ENCODE measurements at regions not wholly inside any gene's neighbourhood (a gene's known extent, or its start where the extent isn't known, plus 50 kb on each side); places are given as distances from the start of the nearest gene placed in this dataset.

GRCh38 chr18:60053747-60054304 is 154.0 kb downstream of the PMAIP1 start:
- Histone ChIP-seq H4K20me1 (ENCODE audit: insufficient read depth, poor library complexity, severe bottlenecking) (no peaks in the 10 kb centered on the region), H3K27ac (peak overlapping the region; percentile 18), H3K4me3 (no peak overlapping the region), H3K4me2 (no peak overlapping the region), H3K27me3 (no peaks in the 10 kb centered on the region), H3K9me2 (replicated peaks; ENCODE audit: insufficient read depth) (no peaks in the 10 kb centered on the region), H3K36me3 (replicated peaks; ENCODE audit: insufficient read depth, low read depth) (no peaks in the 10 kb centered on the region), H2AFZ (no peak overlapping the region), H3K4me1 (ENCODE audit: insufficient read depth) (no peaks in the 10 kb centered on the region), H3K9me3 (ENCODE audit: low read depth) (no peaks in the 10 kb centered on the region), H3K79me2 (no peaks in the 10 kb centered on the region)
- TF ChIP-seq EZH2 (IDR thresholded peaks at IDR 0.05; ENCODE audit: borderline replicate concordance) (no peak), EZH2phosphoT487 (IDR thresholded peaks at IDR 0.05; ENCODE audit: low read depth, severe bottlenecking, unreplicated experiment) (no peak), CTCF (IDR thresholded peaks at IDR 0.05; ENCODE audit: poor library complexity) (no peak)
- WGBS (ENCODE audit: low lambda C conversion rate, missing lambda C conversion rate), result 40% methylated on average over 8 of the region's 8 CpGs
- DNase-seq (ENCODE audit: low spot score), result peak; percentile 88

DNA sequence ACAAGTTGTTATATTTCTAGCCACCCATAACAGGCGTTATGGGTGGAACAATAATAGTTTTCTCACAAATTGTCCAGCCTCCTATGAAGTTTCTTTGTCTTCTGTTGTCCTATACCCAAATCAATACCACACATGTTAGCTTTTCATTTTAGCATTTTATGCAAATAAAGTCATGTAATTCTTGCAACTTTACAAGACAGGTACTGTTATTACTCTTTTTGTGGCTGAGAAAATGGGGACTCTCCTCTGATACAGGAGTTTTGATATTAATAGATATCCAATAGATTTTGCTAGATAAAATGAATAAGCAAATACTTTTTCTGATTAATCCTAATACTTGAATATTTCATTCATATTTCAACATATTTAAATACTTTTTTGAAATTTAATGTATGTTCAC is 151.0 kb downstream of the PMAIP1 start:
- H3K9me2 ChIP-seq (replicated peaks; ENCODE audit: insufficient read depth), result peaks cover 4% of the 10 kb centered on the region
- no peak overlapping the region for H3K4me2 ChIP-seq
- H3K27ac ChIP-seq, result no peak overlapping the region
- H3K4me1 ChIP-seq (ENCODE audit: insufficient read depth), result no peaks in the 10 kb centered on the region
- no peaks in the 10 kb centered on the region for H3K79me2 ChIP-seq
- DNase-seq (ENCODE audit: low spot score), result no peak
- no peaks in the 10 kb centered on the region for H3K36me3 ChIP-seq (replicated peaks; ENCODE audit: insufficient read depth, low read depth)
- no peak overlapping the region for H3K4me3 ChIP-seq
- no peaks in the 10 kb centered on the region for H3K27me3 ChIP-seq
- TF ChIP-seq CTCF (IDR thresholded peaks at IDR 0.05; ENCODE audit: poor library complexity), result no peak
- no peak for TF ChIP-seq EZH2 (IDR thresholded peaks at IDR 0.05; ENCODE audit: borderline replicate concordance)
- no peak for TF ChIP-seq EZH2phosphoT487 (IDR thresholded peaks at IDR 0.05; ENCODE audit: low read depth, severe bottlenecking, unreplicated experiment)
- whole genome bisulfite sequencing (ENCODE audit: low lambda C conversion rate, missing lambda C conversion rate), result 79% methylated on average over 1 of the region's 1 CpG
- H3K9me3 ChIP-seq (ENCODE audit: low read depth), result no peaks in the 10 kb centered on the region
- H4K20me1 ChIP-seq (ENCODE audit: insufficient read depth, poor library complexity, severe bottlenecking), result no peaks in the 10 kb centered on the region
- H2AFZ ChIP-seq, result no peak overlapping the region

DNA sequence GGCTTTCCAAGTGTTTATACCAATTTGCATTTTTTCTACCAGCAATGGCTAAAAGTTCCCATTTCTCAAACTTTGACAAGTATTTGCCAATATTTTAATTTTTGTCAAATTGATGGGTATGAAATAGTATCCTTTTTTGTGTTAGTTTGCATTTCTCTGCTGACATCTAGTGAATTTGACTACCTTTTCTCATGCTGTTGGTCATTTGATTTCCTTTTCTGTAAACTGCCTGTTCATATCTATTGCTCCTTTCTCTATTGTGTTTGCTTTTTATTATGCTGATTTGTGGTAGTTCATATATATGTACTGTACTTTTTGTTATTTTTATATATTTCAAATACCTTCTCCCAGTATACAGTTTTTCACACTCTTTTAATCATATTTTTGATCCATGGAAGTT is 149.4 kb downstream of the PMAIP1 start:
- no peaks in the 10 kb centered on the region for H4K20me1 ChIP-seq (ENCODE audit: insufficient read depth, poor library complexity, severe bottlenecking)
- H3K27ac ChIP-seq, result no peak overlapping the region
- no peaks in the 10 kb centered on the region for H3K4me1 ChIP-seq (ENCODE audit: insufficient read depth)
- no peak overlapping the region for H3K4me2 ChIP-seq
- H3K36me3 ChIP-seq (replicated peaks; ENCODE audit: insufficient read depth, low read depth), result no peaks in the 10 kb centered on the region
- DNase-seq (ENCODE audit: low spot score), result no peak
- peaks cover 4% of the 10 kb centered on the region for H3K9me2 ChIP-seq (replicated peaks; ENCODE audit: insufficient read depth)
- no peak overlapping the region for H3K4me3 ChIP-seq
- no peaks in the 10 kb centered on the region for H3K79me2 ChIP-seq
- TF ChIP-seq EZH2 (IDR thresholded peaks at IDR 0.05; ENCODE audit: borderline replicate concordance) (no peak), CTCF (IDR thresholded peaks at IDR 0.05; ENCODE audit: poor library complexity) (no peak), EZH2phosphoT487 (IDR thresholded peaks at IDR 0.05; ENCODE audit: low read depth, severe bottlenecking, unreplicated experiment) (no peak)
- no peak overlapping the region for H2AFZ ChIP-seq
- no peaks in the 10 kb centered on the region for H3K27me3 ChIP-seq
- H3K9me3 ChIP-seq (ENCODE audit: low read depth), result no peaks in the 10 kb centered on the region

- no peaks in the 10 kb centered on the region for H4K20me1 ChIP-seq (ENCODE audit: insufficient read depth, poor library complexity, severe bottlenecking)
- no peaks in the 10 kb centered on the region for H3K4me1 ChIP-seq (ENCODE audit: insufficient read depth)
- H3K27me3 ChIP-seq, result no peaks in the 10 kb centered on the region
- H3K4me3 ChIP-seq, result no peak overlapping the region
- DNase-seq (ENCODE audit: low spot score), result no peak
- no peak overlapping the region for H3K27ac ChIP-seq
- no peaks in the 10 kb centered on the region for H3K9me3 ChIP-seq (ENCODE audit: low read depth)
- H2AFZ ChIP-seq, result no peak overlapping the region
- peaks cover 4% of the 10 kb centered on the region for H3K9me2 ChIP-seq (replicated peaks; ENCODE audit: insufficient read depth)
- H3K79me2 ChIP-seq, result no peaks in the 10 kb centered on the region
- no peaks in the 10 kb centered on the region for H3K36me3 ChIP-seq (replicated peaks; ENCODE audit: insufficient read depth, low read depth)
- no peak overlapping the region for H3K4me2 ChIP-seq
- TF ChIP-seq CTCF (IDR thresholded peaks at IDR 0.05; ENCODE audit: poor library complexity) (no peak), EZH2 (IDR thresholded peaks at IDR 0.05; ENCODE audit: borderline replicate concordance) (no peak), EZH2phosphoT487 (IDR thresholded peaks at IDR 0.05; ENCODE audit: low read depth, severe bottlenecking, unreplicated experiment) (no peak)
These were observed 147.8 kb downstream of the PMAIP1 start for GRCh38 chr18:60047556-60047955.
